Esophagus muscularis mucosa (tissue), 3 donors: ENCODE measurements at regions not wholly inside any gene's neighbourhood (a gene's known extent, or its start where the extent isn't known, plus 50 kb on each side); places are given as distances from the start of the nearest gene placed in this dataset.

Experiments used
- CTCF ChIP-seq, 3 experiments: fragments of 200-600 bp in 2 of 3; fragments of 450-650 bp in 1 of 3; sonication (generic) in 2 of 3; IDR thresholded peaks; one replicate each; pipeline ENCODE4 v1.5.1; 2017 to 2019; ENCODE audit warnings: antibody characterized with exemption in 3 of 3, mild to moderate bottlenecking in 2 of 3, moderate library complexity in 1 of 3
- POLR2A ChIP-seq: fragments of 450-650 bp; IDR thresholded peaks from one replicate; pipeline ENCODE4 v1.6.1; 2017; ENCODE audit warnings: antibody characterized with exemption, moderate library complexity, mild to moderate bottlenecking, low read depth
- POLR2AphosphoS5 ChIP-seq, 2 donors: sonication (generic); formaldehyde crosslinking; IDR thresholded peaks; one replicate each; pipeline ENCODE4 v1.6.1; 2017; ENCODE audit warnings: antibody characterized with exemption in 2 of 2

GRCh38 chr13:24627946-24628345, 52.3 kb upstream of the ATP12A start:
- TF ChIP-seq CTCF (IDR thresholded peaks at IDR 0.05) (no peak), POLR2A (no peak), POLR2AphosphoS5 (IDR thresholded peaks at IDR 0.05) (no peak)
